Liver (tissue), 8 donors: ENCODE measurements at regions not wholly inside any gene's neighbourhood (a gene's known extent, or its start where the extent isn't known, plus 50 kb on each side); places are given as distances from the start of the nearest gene placed in this dataset.

ENCODE experiments used
- DNase-seq: peaks from one replicate; pipeline ENCODE4 v3.0.0-alpha.2; 2017; ENCODE audit warnings: low spot score
- H3K27ac ChIP-seq, 2 donors: one replicate each; pipeline ENCODE4 v1.7.0; 2013; ENCODE audit warnings: inconsistent platforms in 2 of 2, low read length in 2 of 2, control low read depth in 1 of 2, low read depth in 1 of 2, mild to moderate bottlenecking in 1 of 2
- H3K27me3 ChIP-seq, 4 donors: one replicate each; pipeline versions ENCODE4 v1.6.1 to v1.7.0; 2013; ENCODE audit warnings: low read length in 3 of 4, inconsistent platforms in 1 of 4, mild to moderate bottlenecking in 1 of 4, moderate library complexity in 1 of 4; ENCODE audit not compliant: control insufficient read depth in 4 of 4, insufficient read depth in 4 of 4
- H3K36me3 ChIP-seq, 4 donors: one replicate each; pipeline versions ENCODE4 v1.6.1 to v1.7.0; 2013; ENCODE audit warnings: low read length in 3 of 4, mild to moderate bottlenecking in 3 of 4, low read depth in 1 of 4, moderate library complexity in 1 of 4; ENCODE audit not compliant: control insufficient read depth in 4 of 4, insufficient read depth in 3 of 4
- H3K4me1 ChIP-seq, 4 donors: one replicate each; pipeline versions ENCODE4 v1.6.1 to v1.7.0; 2013; ENCODE audit warnings: low read length in 3 of 4, mild to moderate bottlenecking in 3 of 4, moderate library complexity in 1 of 4; ENCODE audit not compliant: control insufficient read depth in 4 of 4, insufficient read depth in 4 of 4
- H3K4me3 ChIP-seq, 3 donors: one replicate each; pipeline versions ENCODE4 v1.6.1 to v1.7.0; 2013; ENCODE audit warnings: low read length in 3 of 3, control low read depth in 1 of 3, low read depth in 1 of 3, mild to moderate bottlenecking in 1 of 3
- H3K9ac ChIP-seq, 2 donors: one replicate each; pipeline ENCODE4 v1.7.0; 2013; ENCODE audit warnings: low read length in 2 of 2, mild to moderate bottlenecking in 2 of 2, moderate library complexity in 2 of 2, control low read depth in 1 of 2, low read depth in 1 of 2
- H3K9me3 ChIP-seq, 4 donors: one replicate each; pipeline versions ENCODE4 v1.6.1 to v1.7.0; 2013; ENCODE audit warnings: low read length in 3 of 4; ENCODE audit not compliant: control insufficient read depth in 4 of 4
- ATF3 ChIP-seq: IDR thresholded peaks from 2 replicates; pipeline ENCODE4 v1.6.1; 2016; ENCODE audit warnings: antibody characterized with exemption
- CTCF ChIP-seq: fragments of 150-350 bp; IDR thresholded peaks from 2 replicates; pipeline ENCODE4 v1.5.1; 2017; ENCODE audit warnings: improper control_type of control experiment, low read depth, low read length; ENCODE audit not compliant: missing input control
- EGR1 ChIP-seq, 2 donors: IDR thresholded peaks; 2 replicates each; pipeline ENCODE4 v1.6.1; 2016 to 2018; ENCODE audit warnings: antibody characterized with exemption in 2 of 2, low read depth in 2 of 2
- FOXA1 ChIP-seq: IDR thresholded peaks from 2 replicates; pipeline ENCODE4 v1.6.1; 2016; ENCODE audit warnings: antibody characterized with exemption
- FOXA2 ChIP-seq: IDR thresholded peaks from 2 replicates; pipeline ENCODE4 v1.6.1; 2016; ENCODE audit warnings: antibody characterized with exemption
- GABPA ChIP-seq, 2 donors: IDR thresholded peaks in 1 of 2; conservative IDR thresholded peaks in 1 of 2; 2 replicates each; pipeline ENCODE4 v1.6.1; 2016; ENCODE audit warnings: antibody characterized with exemption in 2 of 2, mild to moderate bottlenecking in 1 of 2, moderate library complexity in 1 of 2
- HNF4A ChIP-seq, 2 donors: conservative IDR thresholded peaks; 2 replicates each; pipeline ENCODE4 v1.6.1; 2016; ENCODE audit warnings: antibody characterized with exemption in 2 of 2, mild to moderate bottlenecking in 2 of 2
- HNF4G ChIP-seq: IDR thresholded peaks from 2 replicates; pipeline ENCODE4 v1.6.1; 2016; ENCODE audit warnings: antibody characterized with exemption
- JUND ChIP-seq, 2 donors: IDR thresholded peaks; 2 replicates each; pipeline ENCODE4 v1.6.1; 2016; ENCODE audit warnings: antibody characterized with exemption in 2 of 2
- MAX ChIP-seq: IDR thresholded peaks from 2 replicates; pipeline ENCODE4 v1.6.1; 2016; ENCODE audit warnings: antibody characterized with exemption
- NR2F2 ChIP-seq: IDR thresholded peaks from 2 replicates; pipeline ENCODE4 v1.6.1; 2016; ENCODE audit warnings: antibody characterized with exemption
- RAD21 ChIP-seq, 2 donors: IDR thresholded peaks; 2 replicates each; pipeline ENCODE4 v1.6.1; 2016; ENCODE audit warnings: antibody characterized with exemption in 2 of 2, mild to moderate bottlenecking in 2 of 2
- REST ChIP-seq: IDR thresholded peaks from 2 replicates; pipeline ENCODE4 v1.6.1; 2016; ENCODE audit warnings: antibody characterized with exemption, mild to moderate bottlenecking
- RXRA ChIP-seq, 2 donors: IDR thresholded peaks; 2 replicates each; pipeline ENCODE4 v1.6.1; 2017 to 2018; ENCODE audit warnings: antibody characterized with exemption in 2 of 2, mild to moderate bottlenecking in 1 of 2
- SP1 ChIP-seq: IDR thresholded peaks from 2 replicates; pipeline ENCODE4 v1.6.1; 2018; ENCODE audit warnings: antibody characterized with exemption, mild to moderate bottlenecking
- TAF1 ChIP-seq: conservative IDR thresholded peaks from 2 replicates; pipeline ENCODE4 v1.6.1; 2016; ENCODE audit warnings: antibody characterized with exemption, mild to moderate bottlenecking
- YY1 ChIP-seq: IDR thresholded peaks from 2 replicates; pipeline ENCODE4 v1.6.1; 2016; ENCODE audit warnings: antibody characterized with exemption, mild to moderate bottlenecking
- ZBTB33 ChIP-seq: IDR thresholded peaks from 2 replicates; pipeline ENCODE4 v1.6.1; 2016; ENCODE audit warnings: antibody characterized with exemption
- WGBS: extraction: QIAGEN DNeasy Blood & Tissue Kit; methylation state at CpG from one replicate; pipeline ENCODE4 v1.1.7; 2013; 5-methylcytosine and 5-hydroxymethylcytosine counted together
- donor health status: healthy.
- donor health status: healthy.
- donor health status: healthy.
- donor health status: healthy.
- donor health status: healthy.

GRCh38 chr20:4584510-4584909 is 101.7 kb upstream of the PRNP start (continued):
- TF ChIP-seq JUND (IDR thresholded peaks at IDR 0.05) (no peak), RXRA (IDR thresholded peaks at IDR 0.05) (no peak), FOXA2 (no peak)

- H3K36me3 ChIP-seq = no peaks in the 10 kb centered on the region
- DNase-seq = no peak
- no peaks in the 10 kb centered on the region for H3K4me1 ChIP-seq
- peaks cover 0 to 8% (median 2%) of the 10 kb centered on the region in 4 donors for H3K27me3 ChIP-seq
- TF ChIP-seq MAX (no peak), GABPA (IDR thresholded peaks at IDR 0.05 in 1 of 2, conservative IDR thresholded peaks at IDR 0.05 in 1 of 2) (no peak), FOXA1 (no peak), TAF1 (no peak), YY1 (no peak), SP1 (no peak), HNF4G (no peak), CTCF (no peak), REST (no peak), FOXA2 (no peak), ATF3 (no peak), ZBTB33 (no peak), RAD21 (IDR thresholded peaks at IDR 0.05) (no peak), JUND (IDR thresholded peaks at IDR 0.05) (no peak), HNF4A (conservative IDR thresholded peaks at IDR 0.05) (no peak), RXRA (IDR thresholded peaks at IDR 0.05) (no peak), EGR1 (IDR thresholded peaks at IDR 0.05; ENCODE audit: low read depth in 2 of 2) (no peak), NR2F2 (no peak)
- no peak overlapping the region for H3K4me3 ChIP-seq
- no peaks in the 10 kb centered on the region for H3K9me3 ChIP-seq
- no peak overlapping the region for H3K9ac ChIP-seq
- WGBS = 57% methylated on average over 5 of the region's 5 CpGs
- no peak overlapping the region for H3K27ac ChIP-seq
Measured at GRCh38 chr20:4581838-4582237, 104.4 kb upstream of the PRNP start.
